BE2C (cell line): ENCODE measurements at regions not wholly inside any gene's neighbourhood (a gene's known extent, or its start where the extent isn't known, plus 50 kb on each side); places are given as distances from the start of the nearest gene placed in this dataset.

Source experiments
- DNase-seq: peaks from one replicate; pipeline ENCODE4 v3.0.0-alpha.2; 2020
- H3K27me3 ChIP-seq: fragments of 250-450 bp; sonication (Bioruptor Pico); 2 replicates; pipeline ENCODE4 v1.5.1; 2020; ENCODE audit warnings: mild to moderate bottlenecking
- H3K36me3 ChIP-seq: fragments of 250-450 bp; sonication (Bioruptor Pico); 2 replicates; pipeline ENCODE4 v1.5.1; 2020; ENCODE audit warnings: mild to moderate bottlenecking
- H3K4me1 ChIP-seq: fragments of 250-450 bp; sonication (Bioruptor Pico); 2 replicates; pipeline ENCODE4 v1.5.1; 2020
- H3K4me3 ChIP-seq: 2 replicates; pipeline ENCODE4 v1.5.1; 2011; ENCODE audit warnings: low read depth, low read length
- H3K9me3 ChIP-seq: fragments of 250-450 bp; sonication (Bioruptor Pico); 2 replicates; pipeline ENCODE4 v1.5.1; 2020
- CTCF ChIP-seq: IDR thresholded peaks from 2 replicates; pipeline ENCODE4 v1.5.1; 2012; ENCODE audit warnings: mild to moderate bottlenecking, low read depth, low read length

GRCh38 chr12:130251236-130251780 is 86.4 kb upstream of the PIWIL1 start:
- no peaks in the 10 kb centered on the region; the same call in none of the 2 replicates for H3K27me3 ChIP-seq
- H3K4me1 ChIP-seq, result no peaks in the 10 kb centered on the region
- no peak overlapping the region for H3K4me3 ChIP-seq
- H3K9me3 ChIP-seq, result no peaks in the 10 kb centered on the region
- no peak for TF ChIP-seq CTCF
- H3K36me3 ChIP-seq, result no peaks in the 10 kb centered on the region
- no peak for DNase-seq

- TF ChIP-seq CTCF, result no peak
- no peaks in the 10 kb centered on the region for H3K9me3 ChIP-seq
- no peak for DNase-seq
- H3K4me1 ChIP-seq, result no peaks in the 10 kb centered on the region
- no peaks in the 10 kb centered on the region; the same call in none of the 2 replicates for H3K27me3 ChIP-seq
- H3K4me3 ChIP-seq, result no peak overlapping the region
- no peaks in the 10 kb centered on the region for H3K36me3 ChIP-seq
Measured at GRCh38 chr12:130253866-130254265, 83.8 kb upstream of the PIWIL1 start.

- no peak overlapping the region for H3K4me3 ChIP-seq
- DNase-seq, result no peak
- TF ChIP-seq CTCF, result no peak
- H3K4me1 ChIP-seq, result no peaks in the 10 kb centered on the region
- no peaks in the 10 kb centered on the region for H3K9me3 ChIP-seq
- no peaks in the 10 kb centered on the region; the same call in none of the 2 replicates for H3K27me3 ChIP-seq
- no peaks in the 10 kb centered on the region for H3K36me3 ChIP-seq
Measured at GRCh38 chr12:130254461-130255276, 83.0 kb upstream of the PIWIL1 start.

- Histone ChIP-seq H3K4me3 (no peak overlapping the region), H3K9me3 (no peaks in the 10 kb centered on the region), H3K27me3 (no peaks in the 10 kb centered on the region; the same call in 1 of the 2 replicates), H3K4me1 (no peaks in the 10 kb centered on the region), H3K36me3 (no peaks in the 10 kb centered on the region)
- no peak for TF ChIP-seq CTCF
- DNase-seq, result no peak
Measured at GRCh38 chr12:130258863-130259262, 78.8 kb upstream of the PIWIL1 start.

- Histone ChIP-seq H3K4me3 (no peak overlapping the region), H3K4me1 (no peaks in the 10 kb centered on the region), H3K36me3 (no peaks in the 10 kb centered on the region), H3K27me3 (no peaks in the 10 kb centered on the region; the same call in 1 of the 2 replicates), H3K9me3 (no peaks in the 10 kb centered on the region)
- TF ChIP-seq CTCF, result no peak
- no peak for DNase-seq
Measured at GRCh38 chr12:130263025-130263424, 74.7 kb upstream of the PIWIL1 start.

- DNase-seq, result no peak
- no peaks in the 10 kb centered on the region; the same call in 1 of the 2 replicates for H3K27me3 ChIP-seq
Measured at GRCh38 chr12:130263996-130264395, 73.7 kb upstream of the PIWIL1 start.

More at GRCh38 chr12:130263996-130264395, 73.7 kb upstream of the PIWIL1 start:
- H3K9me3 ChIP-seq, result no peaks in the 10 kb centered on the region
- no peak for TF ChIP-seq CTCF
- no peak overlapping the region for H3K4me3 ChIP-seq
- H3K4me1 ChIP-seq, result no peaks in the 10 kb centered on the region
- no peaks in the 10 kb centered on the region for H3K36me3 ChIP-seq
